D721Med (cell line): ENCODE measurements at regions not wholly inside any gene's neighbourhood (a gene's known extent, or its start where the extent isn't known, plus 50 kb on each side); places are given as distances from the start of the nearest gene placed in this dataset.

Source experiments
- DNase-seq: peaks from one replicate; pipeline ENCODE4 v3.0.0; 2011; ENCODE audit warnings: low spot score; ENCODE audit not compliant: insufficient read length
- FAIRE-seq: peaks from 2 replicates; lab custom pipeline; 2011; peaks lifted over from hg19 to GRCh38; lab: Jason Lieb, UNC
- CTCF ChIP-seq: IDR thresholded peaks from 2 replicates; pipeline ENCODE4 v1.5.1; 2012; ENCODE audit warnings: mild to moderate bottlenecking, control low read depth; ENCODE audit not compliant: insufficient read depth; ENCODE audit errors: missing control alignments

- FAIRE-seq (no peak), DNase-seq (no peak)
- TF ChIP-seq CTCF, result no peak
Observed at GRCh38 chr5:5645198-5645597, 222.7 kb downstream of the ICE1 start.

GRCh38 chr5:5644249-5644648 lies 221.8 kb downstream of the ICE1 start:
- no peak for DNase-seq
- TF ChIP-seq CTCF, result no peak
- FAIRE-seq, result no peak

GRCh38 chr5:5643481-5643880 lies 221.0 kb downstream of the ICE1 start:
- DNase-seq (no peak), FAIRE-seq (no peak)
- no peak for TF ChIP-seq CTCF

DNA sequence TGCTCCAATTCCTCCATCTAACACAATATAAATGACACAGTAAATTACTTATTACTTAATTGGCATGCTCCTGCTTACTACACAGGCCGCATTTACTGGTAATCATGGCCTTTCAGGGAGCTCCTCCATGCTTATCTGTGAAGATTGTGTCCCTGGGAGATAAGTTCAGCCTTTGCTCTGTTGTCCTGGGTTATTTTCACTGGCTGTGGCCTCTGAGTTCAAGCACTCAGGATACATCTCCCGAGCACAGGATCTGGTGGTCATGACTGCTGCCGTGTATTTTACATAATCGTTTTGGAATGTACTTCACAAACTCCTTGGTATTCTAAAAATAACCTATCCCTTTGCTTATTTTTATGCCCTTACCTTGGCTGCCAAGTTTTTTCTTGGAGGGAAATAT lies 215.7 kb downstream of the ICE1 start:
- DNase-seq (no peak), FAIRE-seq (no peak)
- TF ChIP-seq CTCF, result no peak

- DNase-seq (no peak), FAIRE-seq (no peak)
- TF ChIP-seq CTCF, result no peak
Observed at GRCh38 chr5:5637173-5637572, 214.7 kb downstream of the ICE1 start.

DNA sequence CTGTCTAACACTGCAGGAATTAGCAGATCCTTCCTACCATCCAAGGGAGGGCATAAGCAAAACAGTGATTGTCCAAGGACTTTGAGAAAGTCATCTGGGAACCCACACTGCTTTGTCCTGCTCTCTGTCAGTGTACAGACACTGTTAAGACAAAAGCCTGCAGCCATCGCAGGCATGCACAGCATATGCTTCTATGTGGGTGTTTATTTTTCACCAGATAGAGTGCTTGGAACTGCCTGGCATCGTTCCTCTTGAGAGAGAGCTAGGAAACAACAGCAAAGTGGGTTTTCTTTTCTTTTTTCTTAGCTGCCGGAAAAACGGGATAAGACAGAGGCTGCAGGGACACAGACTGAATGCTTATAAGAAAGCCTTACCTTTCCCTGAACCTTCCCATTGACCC lies 212.3 kb downstream of the ICE1 start:
- DNase-seq (no peak), FAIRE-seq (no peak)
- TF ChIP-seq CTCF, result no peak

GRCh38 chr5:5633579-5633978 lies 211.1 kb downstream of the ICE1 start:
- DNase-seq (no peak), FAIRE-seq (no peak)
- no peak for TF ChIP-seq CTCF
